H9 (cell line): ENCODE measurements at regions not wholly inside any gene's neighbourhood (a gene's known extent, or its start where the extent isn't known, plus 50 kb on each side); places are given as distances from the start of the nearest gene placed in this dataset.

Experiments used
- DNase-seq: peaks from one replicate; pipeline ENCODE4 v3.0.0-alpha.2; 2017
- H2AFZ ChIP-seq: one replicate; pipeline ENCODE4 v1.6.1; 2013; ENCODE audit warnings: mild to moderate bottlenecking, low read length, control low read depth, moderate library complexity
- H2AK5ac ChIP-seq: 2 replicates; pipeline ENCODE4 v1.6.1; 2013; ENCODE audit warnings: low read length, control low read depth, mixed read lengths; ENCODE audit not compliant: insufficient read length
- H2BK120ac ChIP-seq: one replicate; pipeline ENCODE4 v1.6.1; 2013; ENCODE audit warnings: low read depth, mild to moderate bottlenecking, low read length, control low read depth, inconsistent platforms; ENCODE audit not compliant: poor library complexity, severe bottlenecking
- H2BK12ac ChIP-seq: 2 replicates; pipeline ENCODE4 v1.6.1; 2013; ENCODE audit warnings: low read length, control low read depth, mixed read lengths, low read depth; ENCODE audit not compliant: insufficient read length
- H2BK15ac ChIP-seq: 2 replicates; pipeline ENCODE4 v1.6.1; 2013; ENCODE audit warnings: low read depth, low read length, control low read depth
- H2BK20ac ChIP-seq: one replicate; pipeline ENCODE4 v1.6.1; 2013; ENCODE audit warnings: low read depth, mild to moderate bottlenecking, low read length, control low read depth, inconsistent platforms; ENCODE audit not compliant: poor library complexity, severe bottlenecking
- H2BK5ac ChIP-seq: 2 replicates; pipeline ENCODE4 v1.6.1; 2013; ENCODE audit warnings: low read length, control low read depth, mixed read lengths; ENCODE audit not compliant: insufficient read length
- H3K14ac ChIP-seq: 2 replicates; pipeline ENCODE4 v1.6.1; 2013; ENCODE audit warnings: low read length, control low read depth; ENCODE audit not compliant: insufficient read depth
- H3K18ac ChIP-seq: 2 replicates; pipeline ENCODE4 v1.6.1; 2013; ENCODE audit warnings: low read depth, mild to moderate bottlenecking, mixed read lengths, low read length, control low read depth; ENCODE audit not compliant: insufficient read length
- H3K23ac ChIP-seq: 2 replicates; pipeline ENCODE4 v1.6.1; 2013; ENCODE audit warnings: low read length, control low read depth, mixed read lengths, low read depth; ENCODE audit not compliant: insufficient read length
- H3K23me2 ChIP-seq: 2 replicates; pipeline ENCODE4 v1.6.1; 2013; ENCODE audit warnings: low read depth, mild to moderate bottlenecking, mixed read lengths, low read length, control low read depth; ENCODE audit not compliant: insufficient read length, poor library complexity, severe bottlenecking
- H3K27ac ChIP-seq: 2 replicates; pipeline ENCODE4 v1.5.1; 2013; ENCODE audit warnings: low read length, control low read depth, mixed read lengths, low read depth; ENCODE audit not compliant: insufficient read length
- H3K27me3 ChIP-seq: 2 replicates; pipeline ENCODE4 v1.6.1; 2013; ENCODE audit warnings: low read length, control low read depth, inconsistent platforms; ENCODE audit not compliant: insufficient read depth
- H3K4ac ChIP-seq: 2 replicates; pipeline ENCODE4 v1.6.1; 2013; ENCODE audit warnings: low read depth, mild to moderate bottlenecking, control low read depth, inconsistent platforms, low read length, moderate library complexity
- H3K4me1 ChIP-seq: 2 replicates; pipeline ENCODE4 v1.6.1; 2013; ENCODE audit warnings: low read length, control low read depth, inconsistent platforms; ENCODE audit not compliant: insufficient read depth
- H3K4me2 ChIP-seq: 2 replicates; pipeline ENCODE4 v1.6.1; 2013; ENCODE audit warnings: low read length, control low read depth, mixed read lengths; ENCODE audit not compliant: insufficient read length, insufficient read depth
- H3K56ac ChIP-seq: 2 replicates; pipeline ENCODE4 v1.6.1; 2013; ENCODE audit warnings: low read depth, mild to moderate bottlenecking, mixed read lengths, low read length, control low read depth; ENCODE audit not compliant: insufficient read length
- H3K79me1 ChIP-seq: 2 replicates; pipeline ENCODE4 v1.6.1; 2013; ENCODE audit warnings: low read depth, mild to moderate bottlenecking, moderate library complexity, low read length, control low read depth, inconsistent platforms; ENCODE audit not compliant: insufficient read depth, poor library complexity, severe bottlenecking
- H3K79me2 ChIP-seq: 2 replicates; pipeline ENCODE4 v1.6.1; 2013; ENCODE audit warnings: low read length, control low read depth, inconsistent platforms; ENCODE audit not compliant: insufficient read depth
- H3K9ac ChIP-seq: 2 replicates; pipeline ENCODE4 v1.6.1; 2013; ENCODE audit warnings: low read length, control low read depth, mixed read lengths; ENCODE audit not compliant: insufficient read length; ENCODE audit errors: extremely low read depth
- H3K9me3 ChIP-seq: one replicate; pipeline ENCODE4 v1.6.1; 2013; ENCODE audit warnings: low read depth, low read length, inconsistent platforms; ENCODE audit not compliant: control insufficient read depth
- H3T11ph ChIP-seq: one replicate; pipeline ENCODE4 v1.6.1; 2013; ENCODE audit warnings: mild to moderate bottlenecking, low read length, control low read depth, inconsistent platforms
- H4K20me1 ChIP-seq: one replicate; pipeline ENCODE4 v1.6.1; 2013; ENCODE audit not compliant: control insufficient read depth, insufficient read length, insufficient read depth
- H4K5ac ChIP-seq: 2 replicates; pipeline ENCODE4 v1.6.1; 2013; ENCODE audit warnings: low read depth, mild to moderate bottlenecking, mixed read lengths, low read length, control low read depth; ENCODE audit not compliant: insufficient read length
- H4K8ac ChIP-seq: replicated peaks from 2 replicates; pipeline ENCODE4 v1.6.1; 2013; ENCODE audit warnings: low read length, control low read depth, mixed read lengths, low read depth; ENCODE audit not compliant: insufficient read length
- H4K91ac ChIP-seq: 2 replicates; pipeline ENCODE4 v1.6.1; 2013; ENCODE audit warnings: low read depth, mild to moderate bottlenecking, moderate library complexity, mixed read lengths, low read length, control low read depth; ENCODE audit not compliant: insufficient read length
- H3K27ac Mint-ChIP-seq, 3 experiments: 2 replicates in 2 of 3; 3 replicates in 1 of 3; pipeline ENCODE4 v1.8.0; 2020 to 2021; ENCODE audit warnings: mixed read lengths in 3 of 3, mild to moderate bottlenecking in 1 of 3, moderate library complexity in 1 of 3
- H3K27me3 Mint-ChIP-seq: 2 replicates; pipeline ENCODE4 v1.8.0; 2021; ENCODE audit warnings: low read depth, mild to moderate bottlenecking, moderate library complexity, mixed read lengths
- H3K36me3 Mint-ChIP-seq, 3 experiments: 2 replicates in 2 of 3; 3 replicates in 1 of 3; pipeline ENCODE4 v1.8.0; 2020 to 2021; ENCODE audit warnings: low read depth in 3 of 3, mixed read lengths in 3 of 3; ENCODE audit not compliant: insufficient read depth in 1 of 3
- H3K4me1 Mint-ChIP-seq, 2 experiments: 2 replicates each; pipeline ENCODE4 v1.8.0; 2020; ENCODE audit warnings: mixed read lengths in 2 of 2
- H3K4me3 Mint-ChIP-seq, 2 experiments: 2 replicates in 1 of 2; 3 replicates in 1 of 2; pipeline ENCODE4 v1.8.0; 2020 to 2021; ENCODE audit warnings: mild to moderate bottlenecking in 2 of 2, mixed read lengths in 2 of 2, moderate library complexity in 1 of 2
- H3K9me3 Mint-ChIP-seq, 2 experiments: 2 replicates in 1 of 2; 3 replicates in 1 of 2; pipeline ENCODE4 v1.8.0; 2020; ENCODE audit warnings: mild to moderate bottlenecking in 2 of 2, mixed read lengths in 2 of 2, moderate library complexity in 1 of 2
- WGBS: extraction: QIAGEN DNeasy Blood & Tissue Kit; methylation state at CpG from one replicate; pipeline ENCODE4 v1.1.7; 2013; ENCODE audit warnings: missing lambda C conversion rate, low lambda C conversion rate, mixed read lengths; ENCODE audit not compliant: insufficient read length; ENCODE audit errors: extremely low coverage; 5-methylcytosine and 5-hydroxymethylcytosine counted together
- TF ChIP-seq, protein P1 (sequence below): fragments of 200-600 bp; sonication (generic); conservative IDR thresholded peaks from 3 replicates; pipeline ENCODE4 v1.8.0; 2021; ENCODE audit warnings: antibody characterized with exemption, mild to moderate bottlenecking

GRCh38 chr1:30052178-30052577 is 671.2 kb downstream of the MATN1 start:
- H3K27ac Mint-ChIP-seq, result no peak overlapping the region
- H3K9me3 ChIP-seq, result no peaks in the 10 kb centered on the region
- H3K36me3 Mint-ChIP-seq, result no peaks in the 10 kb centered on the region

More at GRCh38 chr1:30052178-30052577, 671.2 kb downstream of the MATN1 start:
- no peak overlapping the region for H3K4ac ChIP-seq
- H3K27me3 Mint-ChIP-seq, result no peaks in the 10 kb centered on the region
- H2AK5ac ChIP-seq, result no peak overlapping the region
- no peak overlapping the region for H3K23ac ChIP-seq
- no CpG with 5 or more reads among the region's 4 CpGs for WGBS
- H4K5ac ChIP-seq, result no peak overlapping the region
- H2AFZ ChIP-seq, result no peak overlapping the region
- no peak overlapping the region for H2BK12ac ChIP-seq
- H3K79me1 ChIP-seq, result no peaks in the 10 kb centered on the region
- H2BK15ac ChIP-seq, result no peak overlapping the region
- DNase-seq, result no peak
- no peak overlapping the region for H3K56ac ChIP-seq
- H3K9ac ChIP-seq, result no peak overlapping the region
- H3K4me3 Mint-ChIP-seq, result no peak overlapping the region
- H4K91ac ChIP-seq, result no peak overlapping the region
- H3T11ph ChIP-seq, result no peak overlapping the region
- no peak overlapping the region for H2BK5ac ChIP-seq
- no peak overlapping the region for H3K14ac ChIP-seq
- H3K4me2 ChIP-seq, result no peak overlapping the region
- H3K18ac ChIP-seq, result no peak overlapping the region
- no peaks in the 10 kb centered on the region for H3K23me2 ChIP-seq
- no peak overlapping the region for H3K27ac ChIP-seq
- H4K20me1 ChIP-seq, result no peaks in the 10 kb centered on the region
- no peak overlapping the region for H2BK120ac ChIP-seq
- H3K79me2 ChIP-seq, result no peaks in the 10 kb centered on the region
- no peaks in the 10 kb centered on the region for H3K27me3 ChIP-seq
- TF ChIP-seq, protein P1, sequence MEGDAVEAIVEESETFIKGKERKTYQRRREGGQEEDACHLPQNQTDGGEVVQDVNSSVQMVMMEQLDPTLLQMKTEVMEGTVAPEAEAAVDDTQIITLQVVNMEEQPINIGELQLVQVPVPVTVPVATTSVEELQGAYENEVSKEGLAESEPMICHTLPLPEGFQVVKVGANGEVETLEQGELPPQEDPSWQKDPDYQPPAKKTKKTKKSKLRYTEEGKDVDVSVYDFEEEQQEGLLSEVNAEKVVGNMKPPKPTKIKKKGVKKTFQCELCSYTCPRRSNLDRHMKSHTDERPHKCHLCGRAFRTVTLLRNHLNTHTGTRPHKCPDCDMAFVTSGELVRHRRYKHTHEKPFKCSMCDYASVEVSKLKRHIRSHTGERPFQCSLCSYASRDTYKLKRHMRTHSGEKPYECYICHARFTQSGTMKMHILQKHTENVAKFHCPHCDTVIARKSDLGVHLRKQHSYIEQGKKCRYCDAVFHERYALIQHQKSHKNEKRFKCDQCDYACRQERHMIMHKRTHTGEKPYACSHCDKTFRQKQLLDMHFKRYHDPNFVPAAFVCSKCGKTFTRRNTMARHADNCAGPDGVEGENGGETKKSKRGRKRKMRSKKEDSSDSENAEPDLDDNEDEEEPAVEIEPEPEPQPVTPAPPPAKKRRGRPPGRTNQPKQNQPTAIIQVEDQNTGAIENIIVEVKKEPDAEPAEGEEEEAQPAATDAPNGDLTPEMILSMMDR, result peak; percentile 25; the same call in 1 of the 3 replicates
- H4K8ac ChIP-seq, result no peak overlapping the region
- H2BK20ac ChIP-seq, result no peak overlapping the region
- peaks cover 27 to 33% of the 10 kb centered on the region in 2 experiments for H3K4me1 Mint-ChIP-seq
- H3K9me3 Mint-ChIP-seq, result no peaks in the 10 kb centered on the region
- peaks cover 5% of the 10 kb centered on the region; the same call in 1 of the 2 replicates for H3K4me1 ChIP-seq
